ENCODE measurements at regions not wholly inside any gene's neighbourhood (a gene's known extent, or its start where the extent isn't known, plus 50 kb on each side); places are given as distances from the start of the nearest gene placed in this dataset.

- H3K4me1 ChIP-seq (ENCODE audit: control insufficient read depth, insufficient read depth, low read length): no peaks in the 10 kb centered on the region
Measured at GRCh38 chr6:6795393-6795792, 206.9 kb downstream of the LY86 start.

More at GRCh38 chr6:6795393-6795792, 206.9 kb downstream of the LY86 start:
- Histone ChIP-seq H3K36me3 (ENCODE audit: control insufficient read depth in 2 of 2, insufficient read depth in 1 of 2, low read length in 2 of 2) (no peaks in the 10 kb centered on the region), H3K4me3 (ENCODE audit: low read depth, low read length) (no peak overlapping the region), H3K27ac (ENCODE audit: extremely low read depth, low read depth, low read length) (no peak overlapping the region), H3K9me3 (ENCODE audit: control insufficient read depth, insufficient read depth, low read depth, low read length) (no peaks in the 10 kb centered on the region)
- TF ChIP-seq PRDM6 (tag by site-specific recombination; IDR thresholded peaks at IDR 0.05) (no peak), ZNF768 (tag by site-specific recombination; IDR thresholded peaks at IDR 0.05) (no peak), GFI1B (tag by site-specific recombination; IDR thresholded peaks at IDR 0.05) (no peak), ZNF23 (tag by site-specific recombination; IDR thresholded peaks at IDR 0.05; ENCODE audit: borderline replicate concordance) (no peak), ZBTB10 (tag by site-specific recombination; IDR thresholded peaks at IDR 0.05) (no peak), ZNF560 (tag by site-specific recombination; IDR thresholded peaks at IDR 0.05; ENCODE audit: borderline replicate concordance) (no peak), HIC1 (tag by site-specific recombination; IDR thresholded peaks at IDR 0.05) (no peak), ZNF747 (tag by site-specific recombination; IDR thresholded peaks at IDR 0.05) (no peak), ZNF548 (tag by site-specific recombination; IDR thresholded peaks at IDR 0.05) (no peak), ZNF148 (tag by site-specific recombination; IDR thresholded peaks at IDR 0.05; ENCODE audit: borderline replicate concordance) (no peak), ZNF76 (tag by site-specific recombination; IDR thresholded peaks at IDR 0.05; ENCODE audit: borderline replicate concordance, low read depth) (no peak), KLF10 (tag by site-specific recombination; IDR thresholded peaks at IDR 0.05) (no peak), HOXA7 (CRISPR knock-in tag; IDR thresholded peaks at IDR 0.05; ENCODE audit: borderline replicate concordance) (no peak), PRDM10 (tag by site-specific recombination; IDR thresholded peaks at IDR 0.05) (no peak), ZEB2 (tag by site-specific recombination; IDR thresholded peaks at IDR 0.05) (no peak), ZSCAN16 (tag by site-specific recombination; IDR thresholded peaks at IDR 0.05) (no peak), ZNF10 (tag by site-specific recombination; IDR thresholded peaks at IDR 0.05) (no peak), KLF7 (tag by site-specific recombination; IDR thresholded peaks at IDR 0.05; ENCODE audit: borderline replicate concordance) (no peak)
- POLR2A ChIA-PET: no interaction called here
- CTCF ChIA-PET: no interaction called here

All from HEK293 (cell line).